B cell (primary cell): ENCODE measurements at regions not wholly inside any gene's neighbourhood (a gene's known extent, or its start where the extent isn't known, plus 50 kb on each side); places are given as distances from the start of the nearest gene placed in this dataset.

Experiments
- ATAC-seq: fragments of 200-7000 bp; cut with Tn5 transposase; one replicate; pipeline ENCODE4 v1.10.0; 2021; ENCODE audit warnings: low read depth, mild to moderate bottlenecking, moderate number of reproducible peaks, moderate library complexity
- CTCF ChIA-PET: fragments of 350-600 bp; sonication (Branson Sonifier 250); formaldehyde crosslinking; loops from one replicate; lab custom pipeline; 2021; ENCODE audit warnings: antibody characterized with exemption, inconsistent platforms; lab: Charles Lee
- POLR2A ChIA-PET: fragments of 350-600 bp; sonication (Branson Sonifier 250); formaldehyde crosslinking; loops from one replicate; lab custom pipeline; 2021; ENCODE audit warnings: antibody characterized with exemption; lab: Charles Lee
- DNase-seq: peaks from one replicate; pipeline ENCODE4 v3.0.0; 2013
- H2AFZ ChIP-seq: 2 replicates; pipeline ENCODE4 v1.6.1; 2012; ENCODE audit warnings: mild to moderate bottlenecking, low read depth, low read length; ENCODE audit not compliant: insufficient read depth, poor library complexity, severe bottlenecking
- H3K27ac ChIP-seq, 2 donors: 1 replicate in 1 of 2; 2 replicates in 1 of 2; pipeline ENCODE4 v1.5.1; 2012 to 2013; ENCODE audit warnings: low read length in 2 of 2, mild to moderate bottlenecking in 2 of 2, moderate library complexity in 1 of 2
- H3K27me3 ChIP-seq, 4 experiments: fragments of 200-600 bp in 1 of 4; sonication (generic) in 1 of 4; replicated peaks in 1 of 4; 1 replicate in 2 of 4; 2 replicates in 2 of 4; pipeline versions ENCODE4 v1.6.1 to v1.7.0; 2013 to 2016; ENCODE audit warnings: low read length in 3 of 4, mild to moderate bottlenecking in 2 of 4, mixed read lengths in 1 of 4, moderate library complexity in 1 of 4; ENCODE audit not compliant: insufficient read depth in 4 of 4, control insufficient read depth in 3 of 4; ENCODE audit errors: control extremely low read depth in 1 of 4
- H3K36me3 ChIP-seq, 2 experiments: replicated peaks in 1 of 2; 1 replicate in 1 of 2; 2 replicates in 1 of 2; pipeline versions ENCODE4 v1.6.1 to v1.7.1; 2013; ENCODE audit warnings: low read length in 1 of 2; ENCODE audit not compliant: insufficient read depth in 2 of 2, control insufficient read depth in 1 of 2; ENCODE audit errors: control extremely low read depth in 1 of 2, extremely low read depth in 1 of 2
- H3K4me1 ChIP-seq, 2 donors: fragments of 200-600 bp in 1 of 2; sonication (generic) in 1 of 2; 1 replicate in 1 of 2; 2 replicates in 1 of 2; pipeline versions ENCODE4 v1.5.1 to v1.6.1; 2013 to 2017; ENCODE audit warnings: low read length in 2 of 2; ENCODE audit not compliant: control insufficient read depth in 2 of 2, insufficient read depth in 2 of 2
- H3K4me2 ChIP-seq: replicated peaks from 2 replicates; pipeline ENCODE3; 2012; ENCODE audit warnings: mild to moderate bottlenecking, low read depth, low read length; ENCODE audit not compliant: poor library complexity, severe bottlenecking
- H3K4me3 ChIP-seq, 5 experiments: fragments of 200-600 bp in 1 of 5; sonication (generic) in 1 of 5; 1 replicate in 3 of 5; 2 replicates in 2 of 5; pipeline versions ENCODE4 v1.5.1 to v1.7.0; 2011 to 2016; ENCODE audit warnings: low read length in 4 of 5, mild to moderate bottlenecking in 4 of 5, low read depth in 2 of 5, control low read depth in 1 of 5, moderate library complexity in 1 of 5; ENCODE audit not compliant: insufficient read depth in 1 of 5; ENCODE audit errors: control extremely low read depth in 1 of 5, extremely low read depth in 1 of 5
- H3K79me2 ChIP-seq: fragments of 200-600 bp; sonication (generic); one replicate; pipeline ENCODE4 v1.6.0; 2016; ENCODE audit warnings: low read length; ENCODE audit not compliant: control insufficient read depth, insufficient read depth
- H3K9ac ChIP-seq: fragments of 200-600 bp; sonication (generic); 2 replicates; pipeline ENCODE4 v1.6.1; 2017; ENCODE audit warnings: mild to moderate bottlenecking, low read length, moderate library complexity
- H3K9me3 ChIP-seq, 3 donors: one replicate each; pipeline versions ENCODE4 v1.6.1 to v1.7.1; 2013; ENCODE audit warnings: low read length in 2 of 3; ENCODE audit not compliant: control insufficient read depth in 2 of 3, insufficient read depth in 1 of 3; ENCODE audit errors: control extremely low read depth in 1 of 3
- H4K20me1 ChIP-seq: 2 replicates; pipeline ENCODE4 v1.6.0; 2012; ENCODE audit warnings: mild to moderate bottlenecking, low read length; ENCODE audit not compliant: insufficient read depth, control insufficient read depth, poor library complexity, severe bottlenecking
- H3K27ac Mint-ChIP-seq: one replicate; pipeline ENCODE4 v1.8.0; 2021; ENCODE audit warnings: mixed read lengths
- H3K27me3 Mint-ChIP-seq: one replicate; pipeline ENCODE4 v1.8.0; 2021; ENCODE audit warnings: mixed read lengths
- H3K4me1 Mint-ChIP-seq: one replicate; pipeline ENCODE4 v1.8.0; 2021; ENCODE audit warnings: mixed read lengths
- H3K4me3 Mint-ChIP-seq: one replicate; pipeline ENCODE4 v1.8.0; 2021; ENCODE audit warnings: mixed read lengths
- H3K9me3 Mint-ChIP-seq: one replicate; pipeline ENCODE4 v1.8.0; 2022; ENCODE audit warnings: mixed read lengths; ENCODE audit not compliant: insufficient read depth
- EZH2 ChIP-seq: IDR thresholded peaks from 2 replicates; pipeline ENCODE4 v1.6.1; 2012; ENCODE audit warnings: borderline replicate concordance, low read depth, mild to moderate bottlenecking, moderate library complexity, low read length; ENCODE audit not compliant: insufficient read depth, poor library complexity, severe bottlenecking
- WGBS: methylation state at CpG from one replicate; pipeline ENCODE4 v1.1.5; 2013; ENCODE audit warnings: missing lambda C conversion rate; ENCODE audit not compliant: insufficient coverage; 5-methylcytosine and 5-hydroxymethylcytosine counted together
- intact Hi-C: fragments of 100-400 bp; cut with micrococcal nuclease; formaldehyde crosslinking; loops from one replicate; pipeline ENCODE4 v1.10.0; 2022
- TF ChIP-seq, protein P1 (sequence below): fragments of 200-600 bp; IDR thresholded peaks from one replicate; pipeline ENCODE4 v1.8.0; 2022; ENCODE audit warnings: antibody characterized with exemption, mild to moderate bottlenecking

GRCh38 chr18:61687317-61687716, 205.5 kb downstream of the RNF152 start:
- Histone ChIP-seq H4K20me1 (no peaks in the 10 kb centered on the region), H2AFZ (no peak overlapping the region), H3K4me3 (no peak overlapping the region), H3K4me1 (no peaks in the 10 kb centered on the region), H3K9me3 (no peaks in the 10 kb centered on the region), H3K4me2 (no peak overlapping the region), H3K27ac (no peak overlapping the region), H3K79me2 (no peaks in the 10 kb centered on the region), H3K36me3 (no peaks in the 10 kb centered on the region), H3K9ac (no peak overlapping the region), H3K27me3 (no peaks in the 10 kb centered on the region)
- no peaks in the 10 kb centered on the region for H3K4me1 Mint-ChIP-seq
- no peak overlapping the region for H3K27ac Mint-ChIP-seq
- CTCF ChIA-PET, result no interaction called here
- no peaks in the 10 kb centered on the region for H3K27me3 Mint-ChIP-seq
- TF ChIP-seq, protein P1, sequence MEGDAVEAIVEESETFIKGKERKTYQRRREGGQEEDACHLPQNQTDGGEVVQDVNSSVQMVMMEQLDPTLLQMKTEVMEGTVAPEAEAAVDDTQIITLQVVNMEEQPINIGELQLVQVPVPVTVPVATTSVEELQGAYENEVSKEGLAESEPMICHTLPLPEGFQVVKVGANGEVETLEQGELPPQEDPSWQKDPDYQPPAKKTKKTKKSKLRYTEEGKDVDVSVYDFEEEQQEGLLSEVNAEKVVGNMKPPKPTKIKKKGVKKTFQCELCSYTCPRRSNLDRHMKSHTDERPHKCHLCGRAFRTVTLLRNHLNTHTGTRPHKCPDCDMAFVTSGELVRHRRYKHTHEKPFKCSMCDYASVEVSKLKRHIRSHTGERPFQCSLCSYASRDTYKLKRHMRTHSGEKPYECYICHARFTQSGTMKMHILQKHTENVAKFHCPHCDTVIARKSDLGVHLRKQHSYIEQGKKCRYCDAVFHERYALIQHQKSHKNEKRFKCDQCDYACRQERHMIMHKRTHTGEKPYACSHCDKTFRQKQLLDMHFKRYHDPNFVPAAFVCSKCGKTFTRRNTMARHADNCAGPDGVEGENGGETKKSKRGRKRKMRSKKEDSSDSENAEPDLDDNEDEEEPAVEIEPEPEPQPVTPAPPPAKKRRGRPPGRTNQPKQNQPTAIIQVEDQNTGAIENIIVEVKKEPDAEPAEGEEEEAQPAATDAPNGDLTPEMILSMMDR, result no peak
- no peak for TF ChIP-seq EZH2
- ATAC-seq, result no peak
- POLR2A ChIA-PET, result interaction anchor here (0.5 kb wide), 1 partner anchor 1678 kb away, joined by 3 read pairs; no protein-coding TSS in a partner anchor
- 89% methylated on average over 8 of the region's 8 CpGs for WGBS
- no peak overlapping the region for H3K4me3 Mint-ChIP-seq
- intact Hi-C loops, result no loop called here
- DNase-seq, result no peak
- H3K9me3 Mint-ChIP-seq, result no peaks in the 10 kb centered on the region

- H3K9me3 Mint-ChIP-seq, result peaks cover 5% of the 10 kb centered on the region
- H3K4me1 Mint-ChIP-seq, result no peaks in the 10 kb centered on the region
- Histone ChIP-seq H3K27me3 (no peaks in the 10 kb centered on the region), H2AFZ (no peak overlapping the region), H3K4me2 (no peak overlapping the region), H3K36me3 (no peaks in the 10 kb centered on the region), H3K9me3 (peaks cover 0 to 6% (median 4%) of the 10 kb centered on the region in 3 donors), H3K4me3 (no peak overlapping the region), H4K20me1 (no peaks in the 10 kb centered on the region), H3K79me2 (no peaks in the 10 kb centered on the region), H3K4me1 (no peaks in the 10 kb centered on the region), H3K9ac (no peak overlapping the region), H3K27ac (no peak overlapping the region)
- no peak overlapping the region for H3K4me3 Mint-ChIP-seq
- TF ChIP-seq EZH2, result no peak
- TF ChIP-seq, protein P1, result no peak
- POLR2A ChIA-PET, result no interaction called here
- CTCF ChIA-PET, result interaction anchor here (0.9 kb wide), 1 partner anchor 18 kb away, joined by 3 read pairs; no protein-coding TSS in a partner anchor
- H3K27me3 Mint-ChIP-seq, result no peaks in the 10 kb centered on the region
- ATAC-seq (no peak), DNase-seq (no peak)
- intact Hi-C loops, result no loop called here
- WGBS, result 100% methylated on average over 2 of the region's 2 CpGs
- no peak overlapping the region for H3K27ac Mint-ChIP-seq
Observed at GRCh38 chr18:61683856-61684255, 209.0 kb downstream of the RNF152 start.
